GM19240 (cell line): ENCODE measurements at regions not wholly inside any gene's neighbourhood (a gene's known extent, or its start where the extent isn't known, plus 50 kb on each side); places are given as distances from the start of the nearest gene placed in this dataset.

Experiments
- DNase-seq: peaks from one replicate; pipeline ENCODE4 v3.0.0; 2011; ENCODE audit warnings: low spot score; ENCODE audit not compliant: insufficient read length

GRCh38 chr2:14907014-14907612, 274.6 kb downstream of the LRATD1 start:
- DNase-seq: no peak

GRCh38 chr2:14909795-14910194, 277.3 kb downstream of the LRATD1 start:
- no peak for DNase-seq

- DNase-seq: no peak
These were observed 278.1 kb downstream of the LRATD1 start for GRCh38 chr2:14910654-14911053.

GRCh38 chr2:14915983-14916382, 283.5 kb downstream of the LRATD1 start:
- no peak for DNase-seq

GRCh38 chr2:14923820-14924580, 291.5 kb downstream of the LRATD1 start:
- DNase-seq: no peak

GRCh38 chr2:14925471-14925870, 293.0 kb downstream of the LRATD1 start:
- DNase-seq: no peak

- no peak for DNase-seq
These were observed 294.6 kb downstream of the LRATD1 start for GRCh38 chr2:14927021-14927564.

GRCh38 chr2:14928056-14928455, 295.5 kb downstream of the LRATD1 start:
- DNase-seq: no peak

- no peak for DNase-seq
These were observed 297.9 kb downstream of the LRATD1 start for GRCh38 chr2:14930441-14930840.

- no peak for DNase-seq
These were observed 299.8 kb downstream of the LRATD1 start for GRCh38 chr2:14932285-14932684.

GRCh38 chr2:14933753-14934152, 301.2 kb downstream of the LRATD1 start:
- no peak for DNase-seq

- no peak for DNase-seq
These were observed 303.9 kb downstream of the LRATD1 start for GRCh38 chr2:14936426-14936825.

- DNase-seq: no peak
These were observed 304.8 kb downstream of the LRATD1 start for GRCh38 chr2:14937336-14937735.

- no peak for DNase-seq
These were observed 308.7 kb downstream of the LRATD1 start for GRCh38 chr2:14941151-14941631.

- DNase-seq: no peak
These were observed 310.5 kb downstream of the LRATD1 start for GRCh38 chr2:14942987-14943386.

GRCh38 chr2:14944562-14945346, 312.2 kb downstream of the LRATD1 start:
- no peak for DNase-seq

GRCh38 chr2:14951569-14952285, 319.2 kb downstream of the LRATD1 start:
- DNase-seq: no peak

GRCh38 chr2:14952400-14952963, 320.0 kb downstream of the LRATD1 start:
- no peak for DNase-seq

GRCh38 chr2:14960686-14961324, 328.3 kb downstream of the LRATD1 start:
- DNase-seq: no peak

- no peak for DNase-seq
These were observed 335.2 kb downstream of the LRATD1 start for GRCh38 chr2:14967729-14968128.
